ENCODE measurements at regions not wholly inside any gene's neighbourhood (a gene's known extent, or its start where the extent isn't known, plus 50 kb on each side); places are given as distances from the start of the nearest gene placed in this dataset.
"Not testable (repeated sequence)": the region's sequence is repeated elsewhere in the genome, so short reads cannot be mapped to it uniquely, and the experiment has no call there.

DNA sequence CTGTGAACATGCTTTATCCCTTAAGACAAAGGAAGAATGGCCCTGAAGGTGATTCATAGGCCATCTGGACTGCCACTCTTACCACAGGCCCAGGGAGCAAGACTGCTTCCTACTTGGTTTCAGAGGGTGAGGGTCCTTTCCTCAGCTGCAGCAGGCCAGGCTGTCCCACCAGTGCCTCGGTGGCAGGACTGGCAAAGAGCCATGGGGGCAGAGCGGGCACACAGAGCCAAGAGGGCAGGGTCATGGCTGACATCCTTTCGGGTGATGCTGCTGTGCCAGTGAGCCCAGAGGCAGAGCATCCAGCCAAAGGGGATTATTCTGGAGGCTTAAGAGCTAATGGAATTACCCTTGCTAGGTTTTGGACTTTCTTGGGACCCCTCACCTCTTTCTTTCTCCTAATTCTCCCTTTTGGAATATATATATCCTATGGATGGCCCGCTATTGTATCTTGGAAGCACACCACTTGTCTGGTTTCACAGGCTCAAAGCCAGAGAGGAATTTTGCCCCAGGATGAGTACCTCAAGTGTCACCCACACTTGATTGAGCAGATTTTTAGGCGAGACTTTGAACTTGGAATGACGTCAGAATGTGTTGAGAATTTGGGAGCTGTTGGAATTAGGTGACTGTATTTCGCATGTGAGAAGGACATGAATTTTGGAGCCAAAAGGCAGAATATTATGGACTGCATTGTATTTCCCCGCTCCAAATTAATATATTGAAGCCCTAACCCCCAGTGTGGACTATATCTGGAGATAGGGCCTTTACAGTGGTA is 180.6 kb downstream of the BARX1 start:
- intact Hi-C loops (cut with micrococcal nuclease), result no loop called here
- no peak overlapping the region for H3K27ac Mint-ChIP-seq

DNA sequence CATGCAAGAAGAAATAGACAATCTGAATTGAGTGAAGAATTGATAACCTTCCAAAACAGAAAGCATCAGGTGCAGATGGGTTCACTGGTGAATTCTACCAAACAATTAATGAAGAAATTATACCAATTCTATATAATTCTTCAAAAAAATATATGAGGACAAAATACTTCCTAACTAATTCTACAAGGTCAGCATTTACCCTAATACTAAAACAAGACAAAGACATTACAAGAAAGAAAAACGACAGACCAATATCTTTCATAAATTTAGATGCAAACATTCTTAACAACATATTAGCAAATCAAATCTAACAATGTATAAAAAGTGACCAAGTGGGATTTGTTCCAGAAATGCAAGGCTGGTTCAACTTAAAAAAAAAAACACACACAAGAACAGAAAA is 183.9 kb downstream of the BARX1 start:
- intact Hi-C loops (cut with micrococcal nuclease), result no loop called here
- Mint-ChIP-seq H3K27ac (no peak overlapping the region), H3K27me3 (ENCODE audit: low read depth in 2 of 2) (peaks cover 6 to 23% of the 10 kb centered on the region in 2 donors), H3K36me3 (peaks cover 13% of the 10 kb centered on the region), H3K4me1 (no peaks in the 10 kb centered on the region), H3K9me3 (peaks cover 0 to under 1% of the 10 kb centered on the region in 2 donors), H3K4me3 (no peak overlapping the region)
- 60% methylated on average over 1 of the region's 1 CpG for WGBS (ENCODE audit: insufficient coverage)
- Histone ChIP-seq H3K36me3 (ENCODE audit: control insufficient read depth, insufficient read depth, low read length) (no peaks in the 10 kb centered on the region), H3K9me3 (ENCODE audit: control insufficient read depth, insufficient read depth, low read length) (no peaks in the 10 kb centered on the region), H3K27me3 (ENCODE audit: control insufficient read depth, insufficient read depth, low read length) (no peaks in the 10 kb centered on the region), H3K27ac (ENCODE audit: low read length) (no peak overlapping the region), H3K4me3 (ENCODE audit: low read length) (no peak overlapping the region), H3K4me1 (ENCODE audit: control insufficient read depth, insufficient read depth, low read length) (no peaks in the 10 kb centered on the region)
- DNase-seq (no peak), ATAC-seq (no peak)
- TF ChIP-seq, protein P1, sequence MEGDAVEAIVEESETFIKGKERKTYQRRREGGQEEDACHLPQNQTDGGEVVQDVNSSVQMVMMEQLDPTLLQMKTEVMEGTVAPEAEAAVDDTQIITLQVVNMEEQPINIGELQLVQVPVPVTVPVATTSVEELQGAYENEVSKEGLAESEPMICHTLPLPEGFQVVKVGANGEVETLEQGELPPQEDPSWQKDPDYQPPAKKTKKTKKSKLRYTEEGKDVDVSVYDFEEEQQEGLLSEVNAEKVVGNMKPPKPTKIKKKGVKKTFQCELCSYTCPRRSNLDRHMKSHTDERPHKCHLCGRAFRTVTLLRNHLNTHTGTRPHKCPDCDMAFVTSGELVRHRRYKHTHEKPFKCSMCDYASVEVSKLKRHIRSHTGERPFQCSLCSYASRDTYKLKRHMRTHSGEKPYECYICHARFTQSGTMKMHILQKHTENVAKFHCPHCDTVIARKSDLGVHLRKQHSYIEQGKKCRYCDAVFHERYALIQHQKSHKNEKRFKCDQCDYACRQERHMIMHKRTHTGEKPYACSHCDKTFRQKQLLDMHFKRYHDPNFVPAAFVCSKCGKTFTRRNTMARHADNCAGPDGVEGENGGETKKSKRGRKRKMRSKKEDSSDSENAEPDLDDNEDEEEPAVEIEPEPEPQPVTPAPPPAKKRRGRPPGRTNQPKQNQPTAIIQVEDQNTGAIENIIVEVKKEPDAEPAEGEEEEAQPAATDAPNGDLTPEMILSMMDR (IDR thresholded peaks at IDR 0.05), result no peak

More for the DNA sequence above, 180.6 kb downstream of the BARX1 start:
- Histone ChIP-seq H3K27ac (ENCODE audit: low read length) (no peak overlapping the region), H3K4me1 (ENCODE audit: control insufficient read depth, insufficient read depth, low read length) (no peaks in the 10 kb centered on the region), H3K9me3 (ENCODE audit: control insufficient read depth, insufficient read depth, low read length) (no peaks in the 10 kb centered on the region), H3K4me3 (ENCODE audit: low read length) (no peak overlapping the region), H3K36me3 (ENCODE audit: control insufficient read depth, insufficient read depth, low read length) (no peaks in the 10 kb centered on the region), H3K27me3 (ENCODE audit: control insufficient read depth, insufficient read depth, low read length) (no peaks in the 10 kb centered on the region)
- no peak for DNase-seq
- H3K9me3 Mint-ChIP-seq, result no peaks in the 10 kb centered on the region
- TF ChIP-seq, protein P1 (IDR thresholded peaks at IDR 0.05), result no peak
- no peaks in the 10 kb centered on the region for H3K4me1 Mint-ChIP-seq
- peaks cover 2% of the 10 kb centered on the region for H3K36me3 Mint-ChIP-seq
- ATAC-seq, result no peak
- H3K4me3 Mint-ChIP-seq, result no peak overlapping the region
- 90% methylated on average over 7 of the region's 8 CpGs for WGBS (ENCODE audit: insufficient coverage)
- H3K27me3 Mint-ChIP-seq (ENCODE audit: low read depth in 2 of 2), result peaks cover 9 to 12% of the 10 kb centered on the region in 2 donors

DNA sequence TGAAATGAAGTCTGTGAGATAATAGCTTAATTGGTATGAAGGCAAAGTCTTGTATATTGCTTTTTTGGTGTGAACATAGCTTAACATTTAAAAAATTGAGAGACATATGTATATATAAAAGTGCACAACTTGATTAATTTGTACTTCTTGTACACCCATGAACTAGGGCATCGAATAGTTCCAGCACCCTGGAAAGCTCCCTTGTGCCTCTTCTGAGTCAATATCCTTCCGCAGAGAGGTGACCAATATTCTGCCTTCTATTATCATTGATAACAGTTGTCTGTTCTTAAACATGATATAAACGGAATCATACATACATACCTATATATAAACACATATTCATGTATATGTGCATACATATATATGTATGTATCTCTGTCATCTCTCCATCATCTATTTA is 185.4 kb downstream of the PHF2 start:
- no peaks in the 10 kb centered on the region for H3K4me1 Mint-ChIP-seq
- Histone ChIP-seq H3K36me3 (ENCODE audit: control insufficient read depth, insufficient read depth, low read length) (no peaks in the 10 kb centered on the region), H3K27me3 (ENCODE audit: control insufficient read depth, insufficient read depth, low read length) (peaks cover 2% of the 10 kb centered on the region), H3K4me1 (ENCODE audit: control insufficient read depth, insufficient read depth, low read length) (no peaks in the 10 kb centered on the region), H3K9me3 (ENCODE audit: control insufficient read depth, insufficient read depth, low read length) (peaks cover 5% of the 10 kb centered on the region), H3K27ac (ENCODE audit: low read length) (no peak overlapping the region), H3K4me3 (ENCODE audit: low read length) (no peak overlapping the region)
- H3K27ac Mint-ChIP-seq, result no peak overlapping the region
- WGBS (ENCODE audit: insufficient coverage), result 94% methylated on average over 2 of the region's 3 CpGs
- no peak for ATAC-seq
- no peak for DNase-seq
- TF ChIP-seq, protein P1 (IDR thresholded peaks at IDR 0.05), result no peak
- H3K36me3 Mint-ChIP-seq, result peaks cover 11% of the 10 kb centered on the region
- H3K9me3 Mint-ChIP-seq, result peaks cover 5 to 6% of the 10 kb centered on the region in 2 donors
- H3K27me3 Mint-ChIP-seq (ENCODE audit: low read depth in 2 of 2), result peaks cover 5 to 18% of the 10 kb centered on the region in 2 donors
- no peak overlapping the region for H3K4me3 Mint-ChIP-seq
- intact Hi-C loops (cut with micrococcal nuclease), result no loop called here

- Histone ChIP-seq H3K4me1 (ENCODE audit: control insufficient read depth, insufficient read depth, low read length) (no peaks in the 10 kb centered on the region), H3K4me3 (ENCODE audit: low read length) (no peak overlapping the region), H3K9me3 (ENCODE audit: control insufficient read depth, insufficient read depth, low read length) (peaks cover 9% of the 10 kb centered on the region), H3K36me3 (ENCODE audit: control insufficient read depth, insufficient read depth, low read length) (no peaks in the 10 kb centered on the region), H3K27me3 (ENCODE audit: control insufficient read depth, insufficient read depth, low read length) (no peaks in the 10 kb centered on the region), H3K27ac (ENCODE audit: low read length) (no peak overlapping the region)
- H3K27me3 Mint-ChIP-seq (ENCODE audit: low read depth in 2 of 2), result peaks cover 5 to 23% of the 10 kb centered on the region in 2 donors
- intact Hi-C loops (cut with micrococcal nuclease), result no loop called here
- no peak overlapping the region for H3K27ac Mint-ChIP-seq
- DNase-seq (no peak), ATAC-seq (no peak)
- H3K4me3 Mint-ChIP-seq, result no peak overlapping the region
- no peaks in the 10 kb centered on the region for H3K4me1 Mint-ChIP-seq
- no CpG with 5 or more reads among the region's 2 CpGs for WGBS (ENCODE audit: insufficient coverage)
- TF ChIP-seq, protein P1 (IDR thresholded peaks at IDR 0.05), result no peak
- H3K36me3 Mint-ChIP-seq, result peaks cover 27% of the 10 kb centered on the region
- peaks cover 10 to 11% of the 10 kb centered on the region in 2 donors for H3K9me3 Mint-ChIP-seq
Observed at GRCh38 chr9:93750045-93750444, 173.7 kb downstream of the PHF2 start.

- intact Hi-C loops (cut with micrococcal nuclease); DNase-seq; H3K9me3 ChIP-seq (ENCODE audit: control insufficient read depth, insufficient read depth, low read length); H3K27me3 ChIP-seq (ENCODE audit: control insufficient read depth, insufficient read depth, low read length); H3K4me3 Mint-ChIP-seq; ATAC-seq; H3K27ac Mint-ChIP-seq; H3K4me1 Mint-ChIP-seq; H3K4me1 ChIP-seq (ENCODE audit: control insufficient read depth, insufficient read depth, low read length); H3K36me3 ChIP-seq (ENCODE audit: control insufficient read depth, insufficient read depth, low read length); H3K27ac ChIP-seq (ENCODE audit: low read length); H3K4me3 ChIP-seq (ENCODE audit: low read length): not testable (repeated sequence)
- WGBS (ENCODE audit: insufficient coverage), result 100% methylated on average over 1 of the region's 1 CpG
- H3K9me3 Mint-ChIP-seq, result peaks cover 10 to 11% of the 10 kb centered on the region in 2 donors
- H3K36me3 Mint-ChIP-seq, result peaks cover 29% of the 10 kb centered on the region
- peaks cover 5 to 12% of the 10 kb centered on the region in 2 donors for H3K27me3 Mint-ChIP-seq (ENCODE audit: low read depth in 2 of 2)
Observed at GRCh38 chr9:93748827-93749226, 172.4 kb downstream of the PHF2 start.

Measured in natural killer cell (primary cell).